KOPT-K1 (cell line): ENCODE measurements at regions not wholly inside any gene's neighbourhood (a gene's known extent, or its start where the extent isn't known, plus 50 kb on each side); places are given as distances from the start of the nearest gene placed in this dataset.
"Not testable (repeated sequence)": the region's sequence is repeated elsewhere in the genome, so short reads cannot be mapped to it uniquely, and the experiment has no call there.

ENCODE experiments used
- H3K27ac ChIP-seq: fragments of 200-600 bp; sonication (generic); 2 replicates; pipeline ENCODE4 v1.5.1; 2016; ENCODE audit warnings: antibody characterized with exemption, mild to moderate bottlenecking, low read depth, low read length; ENCODE audit not compliant: poor library complexity, severe bottlenecking
- H3K36me3 ChIP-seq: fragments of 200-600 bp; sonication (generic); 2 replicates; pipeline ENCODE4 v1.5.1; 2017; ENCODE audit warnings: antibody characterized with exemption, mild to moderate bottlenecking, low read length, moderate library complexity; ENCODE audit not compliant: insufficient read depth
- H3K9me3 ChIP-seq: fragments of 200-600 bp; sonication (generic); 2 replicates; pipeline ENCODE4 v1.5.1; 2017; ENCODE audit warnings: antibody characterized with exemption, low read length, mild to moderate bottlenecking; ENCODE audit not compliant: insufficient read depth, poor library complexity, severe bottlenecking

DNA sequence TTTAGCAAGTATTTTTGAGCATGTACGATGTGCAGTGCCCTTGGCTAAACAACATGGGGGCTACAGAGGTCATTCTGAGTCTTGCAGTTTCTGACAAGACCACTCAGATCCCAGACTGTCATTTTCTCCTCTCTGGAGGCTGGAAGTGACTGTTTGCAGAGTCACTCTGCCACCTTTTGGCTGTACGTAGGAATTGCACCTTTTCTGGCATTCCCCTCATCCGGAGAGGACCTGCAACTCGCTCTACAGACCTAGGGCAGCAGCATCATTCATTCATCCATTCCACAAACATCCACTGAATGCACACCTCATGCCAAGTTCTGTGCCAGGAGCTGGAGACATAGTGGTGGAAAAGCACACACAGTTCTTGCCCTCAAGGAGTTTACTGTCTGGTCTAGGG lies 160.4 kb upstream of the GPR101 start:
- Histone ChIP-seq H3K9me3 (no peaks in the 10 kb centered on the region), H3K27ac (no peak overlapping the region)

GRCh38 chrX:137187540-137187939 lies 153.7 kb upstream of the GPR101 start:
- Histone ChIP-seq H3K36me3 (no peaks in the 10 kb centered on the region), H3K27ac (no peak overlapping the region), H3K9me3 (no peaks in the 10 kb centered on the region)

More for the DNA sequence above, 160.4 kb upstream of the GPR101 start:
- no peaks in the 10 kb centered on the region for H3K36me3 ChIP-seq

DNA sequence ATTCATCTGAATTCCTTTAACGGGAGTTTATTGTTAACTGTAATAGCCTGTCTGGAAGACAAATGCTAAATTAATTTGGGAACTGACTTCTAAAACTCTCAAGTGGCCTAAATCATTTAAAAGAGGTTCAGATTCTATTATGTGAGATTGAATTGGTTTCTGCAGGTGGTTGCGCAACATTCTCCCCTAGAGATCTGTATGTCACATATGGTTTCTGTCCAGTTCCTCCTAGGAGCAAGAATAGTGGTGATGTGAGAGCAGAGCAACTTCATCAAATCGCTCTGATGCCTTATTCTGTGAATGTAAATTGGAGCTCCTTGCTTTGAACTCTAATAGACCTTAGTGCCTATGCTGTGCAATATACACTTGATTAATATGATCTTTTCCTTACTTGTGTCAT lies 144.6 kb upstream of the GPR101 start:
- no peaks in the 10 kb centered on the region for H3K36me3 ChIP-seq
- no peaks in the 10 kb centered on the region for H3K9me3 ChIP-seq
- H3K27ac ChIP-seq = no peak overlapping the region

DNA sequence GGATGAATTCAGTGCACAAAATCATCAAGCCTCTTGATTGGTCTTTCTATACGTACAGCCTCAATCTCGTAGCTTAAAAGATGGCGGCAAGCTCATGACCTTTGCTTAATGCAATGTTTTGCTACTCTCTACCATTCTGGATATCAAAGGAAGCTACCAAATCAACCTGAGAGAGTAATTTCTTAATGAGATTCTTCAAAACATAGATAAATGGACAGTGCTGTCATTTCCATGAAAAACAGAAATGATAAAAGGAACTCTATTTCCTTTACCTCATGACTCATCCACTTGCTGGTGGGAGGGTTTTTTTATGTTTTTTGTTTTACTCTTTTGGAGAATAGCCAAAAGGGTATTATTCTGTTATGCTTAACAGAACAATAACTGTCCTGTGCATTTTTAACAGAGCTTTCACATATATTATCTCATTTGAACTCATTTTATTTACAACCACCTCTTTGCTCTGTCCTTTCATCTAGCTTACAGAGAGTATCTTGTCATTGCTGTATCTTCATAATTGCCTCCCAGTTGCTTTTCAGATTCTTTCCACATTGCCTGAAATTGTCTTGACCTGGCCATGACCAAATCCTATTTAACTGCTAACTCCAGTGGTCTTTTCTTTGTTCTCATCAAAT lies 138.6 kb upstream of the GPR101 start:
- H3K36me3 ChIP-seq = no peaks in the 10 kb centered on the region
- no peak overlapping the region for H3K27ac ChIP-seq
- no peaks in the 10 kb centered on the region for H3K9me3 ChIP-seq

DNA sequence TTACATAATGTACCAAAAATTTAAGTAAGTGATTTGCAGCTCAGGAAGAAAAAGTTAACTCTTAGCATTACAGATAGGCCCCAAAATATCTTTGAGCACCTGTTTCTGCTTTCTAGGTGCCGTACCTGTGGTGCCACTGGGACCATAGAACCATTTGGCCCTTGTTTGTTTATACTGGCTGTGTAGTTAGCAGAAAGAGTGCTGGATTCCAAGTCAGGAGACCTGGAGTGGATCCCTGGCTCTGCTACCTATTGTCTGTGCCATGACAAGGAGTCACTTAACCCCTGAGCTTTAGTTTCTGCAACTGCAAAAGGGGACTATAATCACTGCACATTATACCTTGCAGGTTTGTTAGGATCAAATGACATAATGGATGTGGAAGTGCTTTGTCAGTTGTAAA lies 137.8 kb upstream of the GPR101 start:
- Histone ChIP-seq H3K9me3 (no peaks in the 10 kb centered on the region), H3K36me3 (no peaks in the 10 kb centered on the region), H3K27ac (no peak overlapping the region)

- H3K36me3 ChIP-seq = no peaks in the 10 kb centered on the region
- H3K9me3 ChIP-seq = no peaks in the 10 kb centered on the region
- H3K27ac ChIP-seq = no peak overlapping the region
These were observed 132.8 kb upstream of the GPR101 start for GRCh38 chrX:137166591-137166990.

- no peaks in the 10 kb centered on the region for H3K9me3 ChIP-seq
- no peak overlapping the region for H3K27ac ChIP-seq
- H3K36me3 ChIP-seq = no peaks in the 10 kb centered on the region
These were observed 130.5 kb upstream of the GPR101 start for GRCh38 chrX:137164329-137164728.

DNA sequence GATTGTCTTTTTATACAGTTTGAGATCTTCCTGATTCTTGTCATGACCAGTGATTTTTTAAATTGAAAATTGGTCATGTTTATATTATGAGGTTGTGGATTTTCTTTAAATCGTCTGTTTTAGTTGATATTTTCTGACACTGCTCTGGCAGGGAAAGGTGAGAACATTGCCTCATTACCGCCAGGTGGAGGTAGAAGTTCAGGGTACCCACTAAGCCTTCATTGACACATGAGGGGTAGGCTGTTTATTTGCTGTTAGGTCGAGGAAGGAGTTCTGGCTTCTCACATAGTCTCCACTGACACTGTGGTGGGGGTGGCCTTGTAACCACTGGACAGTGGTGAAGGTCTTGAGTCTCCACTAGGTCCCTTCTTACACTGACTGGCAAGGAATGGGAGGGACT lies 117.6 kb upstream of the GPR101 start:
- no peaks in the 10 kb centered on the region for H3K9me3 ChIP-seq
- H3K36me3 ChIP-seq = no peaks in the 10 kb centered on the region
- H3K27ac ChIP-seq = no peak overlapping the region

GRCh38 chrX:137143864-137144263 lies 110.1 kb upstream of the GPR101 start:
- Histone ChIP-seq H3K27ac (no peak overlapping the region), H3K9me3 (no peaks in the 10 kb centered on the region), H3K36me3 (no peaks in the 10 kb centered on the region)

DNA sequence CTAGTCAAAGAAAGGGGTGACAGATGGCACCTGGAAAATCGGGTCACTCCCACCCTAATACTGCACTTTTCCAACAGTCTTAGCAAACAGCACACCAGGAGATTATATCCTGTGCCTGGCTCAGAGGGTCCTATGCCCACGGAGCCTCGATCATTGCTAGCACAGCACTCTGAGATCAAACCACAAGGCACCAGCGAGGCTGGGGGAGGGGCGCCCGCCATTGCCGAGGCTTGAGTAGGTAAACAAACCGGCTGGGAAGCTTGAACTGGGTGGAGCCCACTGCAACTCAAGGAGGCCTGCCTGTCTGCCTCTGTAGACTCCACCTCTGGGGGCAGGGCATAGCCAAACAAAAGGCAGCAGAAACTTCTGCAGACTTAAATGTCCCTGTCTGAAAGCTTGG lies 88.9 kb upstream of the GPR101 start:
- not testable (repeated sequence) for H3K9me3 ChIP-seq, H3K36me3 ChIP-seq, H3K27ac ChIP-seq

- H3K27ac ChIP-seq = no peak overlapping the region
- H3K36me3 ChIP-seq = no peaks in the 10 kb centered on the region
- no peaks in the 10 kb centered on the region for H3K9me3 ChIP-seq
These were observed 85.3 kb upstream of the GPR101 start for GRCh38 chrX:137119049-137119448.

DNA sequence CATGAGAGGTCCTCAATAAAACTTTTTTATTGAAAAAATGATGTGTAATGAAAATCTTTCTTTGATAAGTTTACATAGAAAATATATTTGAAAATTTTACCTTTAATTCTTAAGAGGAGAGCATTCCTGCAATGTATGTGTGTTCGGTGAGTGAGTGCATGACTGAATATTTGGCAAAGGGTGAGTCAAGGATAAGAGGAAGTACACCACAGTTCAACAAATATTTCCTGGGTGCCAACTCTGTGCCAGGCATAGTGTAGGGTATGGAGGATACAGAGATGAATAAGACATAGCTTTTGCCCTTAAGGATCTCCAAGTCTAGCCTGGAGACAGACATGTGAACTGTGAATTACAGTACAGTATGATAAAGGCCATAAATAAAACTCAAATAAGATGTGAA lies 84.7 kb upstream of the GPR101 start:
- H3K27ac ChIP-seq = no peak overlapping the region
- H3K36me3 ChIP-seq = no peaks in the 10 kb centered on the region
- no peaks in the 10 kb centered on the region for H3K9me3 ChIP-seq

DNA sequence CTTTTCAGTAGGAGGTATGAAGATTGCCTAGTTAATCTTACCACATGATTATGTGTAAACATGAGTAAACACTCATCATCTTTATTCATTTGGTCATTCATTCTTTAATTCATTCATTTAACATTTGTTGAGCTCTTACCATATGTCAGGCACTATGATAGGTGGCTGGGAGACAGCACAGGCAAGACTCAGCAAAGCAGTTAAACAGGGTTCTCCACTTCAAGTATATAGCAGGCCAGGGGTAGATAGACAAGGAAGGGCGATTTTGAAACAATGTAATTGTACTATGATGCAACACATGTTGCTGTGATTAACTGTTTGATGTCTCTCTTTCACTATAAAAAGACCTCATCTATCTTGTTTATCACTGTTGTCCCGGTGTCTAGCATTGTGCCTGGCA lies 84.3 kb upstream of the GPR101 start:
- no peaks in the 10 kb centered on the region for H3K9me3 ChIP-seq
- H3K36me3 ChIP-seq = no peaks in the 10 kb centered on the region
- no peak overlapping the region for H3K27ac ChIP-seq

DNA sequence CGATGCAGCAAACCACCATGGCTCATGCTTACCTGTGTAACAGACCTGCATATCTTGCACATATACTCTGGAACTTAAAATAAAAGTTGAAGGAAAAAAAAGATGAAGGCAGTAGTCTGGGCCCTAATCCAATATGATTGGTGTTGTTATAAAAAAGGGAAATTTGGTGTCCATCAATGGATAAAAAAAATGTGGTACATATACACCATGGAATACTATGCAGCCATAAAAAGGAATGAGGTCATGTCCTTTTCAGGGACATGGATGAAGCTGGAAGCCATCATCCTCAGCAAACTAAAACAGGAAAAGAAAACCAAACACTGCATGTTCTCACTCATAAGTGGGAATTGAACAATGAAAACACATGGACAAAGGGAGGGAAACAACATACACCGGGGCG lies 74.1 kb upstream of the GPR101 start:
- not testable (repeated sequence) for H3K9me3 ChIP-seq, H3K36me3 ChIP-seq, H3K27ac ChIP-seq

- Histone ChIP-seq H3K27ac (no peak overlapping the region), H3K36me3 (no peaks in the 10 kb centered on the region)
These were observed 67.6 kb upstream of the GPR101 start for GRCh38 chrX:137101273-137101990.

More at GRCh38 chrX:137101273-137101990, 67.6 kb upstream of the GPR101 start:
- H3K9me3 ChIP-seq = no peaks in the 10 kb centered on the region
